HCT116 (cell line): ENCODE measurements at regions not wholly inside any gene's neighbourhood (a gene's known extent, or its start where the extent isn't known, plus 50 kb on each side); places are given as distances from the start of the nearest gene placed in this dataset.

Source experiments
- ATAC-seq: fragments of 200-7000 bp; cut with Tn5 transposase; 2 replicates; pipeline ENCODE4 v1.9.1; 2020; ENCODE audit warnings: mild to moderate bottlenecking, moderate library complexity
- BruUV-seq: library from RNA; stranded (reverse); fragments of 400-500 nt; replicated peaks from 2 replicates; lab custom pipeline; 2021; lab: Mats Ljungman, UMichigan
- CTCF ChIA-PET: fragments of 300-600 bp; sonication (Branson Sonifier 250); formaldehyde crosslinking; loops from one replicate; lab custom pipeline; 2021; ENCODE audit warnings: antibody characterized with exemption; lab: Charles Lee
- POLR2A ChIA-PET: fragments of 300-600, 350-600 bp; sonication (Branson Sonifier 250); formaldehyde crosslinking; loops from one replicate; lab custom pipeline; 2021; ENCODE audit warnings: antibody characterized with exemption; lab: Charles Lee
- RAD21 ChIA-PET, 2 experiments: fragments of 300-600 bp; sonication (Branson Sonifier 250); formaldehyde crosslinking; loops; one replicate each; lab custom pipeline; 2023; ENCODE audit warnings: low total read pairs in 2 of 2; ENCODE audit not compliant: uncharacterized antibody in 2 of 2, unreplicated experiment in 2 of 2, low non-redundant PET in 1 of 2; lab: Charles Lee
- DNase-seq: peaks from one replicate; pipeline ENCODE4 v3.0.0-alpha.2; 2010; ENCODE audit warnings: low read depth, low spot score
- H2AFZ ChIP-seq: fragments of 200-600 bp; shearing (Covaris generic), sonication (generic); 2 replicates; pipeline ENCODE4 v1.6.1; 2017; ENCODE audit warnings: low read depth, mixed run types, mixed read lengths, antibody characterized with exemption, low read length; ENCODE audit not compliant: poor library complexity, severe bottlenecking
- H3K27ac ChIP-seq: 2 replicates; pipeline ENCODE4 v1.5.1; 2012; ENCODE audit warnings: low read depth, low read length
- H3K27me3 ChIP-seq: fragments of 200-600 bp; sonication (generic); 2 replicates; pipeline ENCODE4 v1.6.1; 2016; ENCODE audit warnings: mixed run types, low read length, mixed read lengths; ENCODE audit not compliant: insufficient read depth
- H3K36me3 ChIP-seq, 2 experiments: fragments of 200-500 bp in 1 of 2; fragments of 200-600 bp in 1 of 2; sonication (Bioruptor generic) in 1 of 2; sonication (generic) in 1 of 2; 2 replicates each; pipeline versions ENCODE4 v1.5.1 to v1.6.1; 2014 to 2016; ENCODE audit warnings: low read length in 2 of 2, inconsistent platforms in 1 of 2, mixed read lengths in 1 of 2, mixed run types in 1 of 2; ENCODE audit not compliant: insufficient read depth in 2 of 2, control insufficient read depth in 1 of 2
- H3K4me1 ChIP-seq, 2 experiments: fragments of 200-600 bp in 1 of 2; sonication (generic) in 1 of 2; 2 replicates each; pipeline versions ENCODE4 v1.5.1 to v1.6.1; 2012 to 2017; ENCODE audit warnings: low read length in 2 of 2, inconsistent platforms in 1 of 2, mild to moderate bottlenecking in 1 of 2, mixed read lengths in 1 of 2, mixed run types in 1 of 2, moderate library complexity in 1 of 2; ENCODE audit not compliant: insufficient read depth in 2 of 2, control insufficient read depth in 1 of 2
- H3K4me2 ChIP-seq: fragments of 200-600 bp; sonication (generic); 2 replicates; pipeline ENCODE4 v1.6.1; 2017; ENCODE audit warnings: mixed run types, low read length, mixed read lengths
- H3K4me3 ChIP-seq, 2 experiments: fragments of 200-600 bp in 1 of 2; sonication (generic) in 1 of 2; replicated peaks in 1 of 2; 2 replicates each; pipeline ENCODE4 v1.5.1; 2011 to 2016; ENCODE audit warnings: low read length in 2 of 2, control low read depth in 1 of 2, low read depth in 1 of 2, mild to moderate bottlenecking in 1 of 2, mixed read lengths in 1 of 2, mixed run types in 1 of 2
- H3K79me2 ChIP-seq: fragments of 200-600 bp; sonication (generic); 2 replicates; pipeline ENCODE4 v1.6.1; 2017; ENCODE audit warnings: mild to moderate bottlenecking, mixed run types, low read length, moderate library complexity, mixed read lengths; ENCODE audit not compliant: insufficient read depth
- H3K9ac ChIP-seq: fragments of 200-600 bp; sonication (generic); 2 replicates; pipeline ENCODE4 v1.6.1; 2016; ENCODE audit warnings: low read length, mixed read lengths
- H3K9me2 ChIP-seq: fragments of 200-600 bp; sonication (generic), shearing (Covaris generic); 2 replicates; pipeline ENCODE4 v1.6.1; 2017; ENCODE audit warnings: mixed run types, mild to moderate bottlenecking, moderate library complexity; ENCODE audit not compliant: insufficient read depth
- H3K9me3 ChIP-seq, 2 experiments: fragments of 200-500 bp in 1 of 2; fragments of 200-600 bp in 1 of 2; sonication (Bioruptor generic) in 1 of 2; sonication (generic) in 1 of 2; 2 replicates each; pipeline ENCODE4 v1.6.1; 2014 to 2017; ENCODE audit warnings: low read length in 2 of 2, mixed read lengths in 2 of 2, inconsistent platforms in 1 of 2, low read depth in 1 of 2, mild to moderate bottlenecking in 1 of 2, mixed run types in 1 of 2, moderate library complexity in 1 of 2; ENCODE audit not compliant: control insufficient read depth in 1 of 2, insufficient read depth in 1 of 2
- H4K20me1 ChIP-seq: fragments of 200-600 bp; sonication (generic), shearing (Covaris generic); 2 replicates; pipeline ENCODE4 v1.6.1; 2017; ENCODE audit warnings: mixed run types, mild to moderate bottlenecking, moderate library complexity; ENCODE audit not compliant: insufficient read depth
- ELF1 ChIP-seq: IDR thresholded peaks from 2 replicates; pipeline ENCODE4 v1.6.1; 2012; ENCODE audit warnings: low read depth, borderline replicate concordance
- FOSL1 ChIP-seq: IDR thresholded peaks from 2 replicates; pipeline ENCODE4 v1.6.1; 2012; ENCODE audit warnings: low read depth
- POLR2A ChIP-seq: IDR thresholded peaks from 2 replicates; pipeline ENCODE4 v1.7.0; 2011; ENCODE audit warnings: borderline replicate concordance; ENCODE audit not compliant: insufficient read depth, insufficient read length; ENCODE audit errors: extremely low read depth
- ZFX ChIP-seq: fragments of 450-650 bp; IDR thresholded peaks from 2 replicates; pipeline ENCODE4 v1.6.1; 2017
- intact Hi-C: fragments of 100-400 bp; cut with micrococcal nuclease; formaldehyde crosslinking; loops from 2 replicates; pipeline ENCODE4 v1.10.0; 2022

- peak overlapping the region; percentile 84 for H3K9ac ChIP-seq
- CTCF ChIA-PET = interaction anchor here (1.2 kb wide), 1 partner anchor 24 kb away, joined by 3 read pairs; no protein-coding TSS in a partner anchor
- H3K27ac ChIP-seq = peak overlapping the region; percentile 98
Observed at GRCh38 chr6:26197636-26197932, 110.4 kb downstream of the HFE start.

GRCh38 chr6:26197933-26198721 lies 110.9 kb downstream of the HFE start:
- Histone ChIP-seq H3K9me2 (no peaks in the 10 kb centered on the region), H3K4me3 (peak overlapping the region; percentile 70 to 76), H3K27me3 (no peaks in the 10 kb centered on the region), H2AFZ (no peak overlapping the region), H3K9me3 (no peaks in the 10 kb centered on the region), H3K36me3 (no peaks in the 10 kb centered on the region), H3K4me2 (peak overlapping the region; percentile 78), H3K4me1 (peaks cover 14 to 38% of the 10 kb centered on the region in 2 experiments), H3K27ac (peak overlapping the region; percentile 98), H4K20me1 (no peaks in the 10 kb centered on the region), H3K9ac (peak overlapping the region; percentile 84), H3K79me2 (0 out of 2 replicates have a peak, but pooled peaks cover 7% of the 10 kb centered on the region)
- no peak for TF ChIP-seq ZFX
- peak; percentile 84 for TF ChIP-seq POLR2A
- RAD21 ChIA-PET = no interaction called here
- no TSS peak for BruUV-seq
- DNase-seq (peak; percentile 53), ATAC-seq (peak; percentile 18)
- POLR2A ChIA-PET = interaction anchor here (0.9 to 8.5 kb wide), 40 partner anchors 9 to 1640 kb away, joined by 3 to 179 read pairs (median 5); a partner anchor contains a TSS
- CTCF ChIA-PET = no interaction called here
- intact Hi-C loops = loop anchor here (2.0 to 5.0 kb wide), 4 partner anchors 39 to 949 kb away; a partner anchor contains a TSS

More at GRCh38 chr6:26197636-26197932, 110.4 kb downstream of the HFE start:
- DNase-seq (no peak), ATAC-seq (no peak)
- no peak overlapping the region for H2AFZ ChIP-seq
- BruUV-seq = no TSS peak
- ChIA-PET RAD21 (no interaction called here), POLR2A (interaction anchor here (0.9 to 8.5 kb wide), 29 partner anchors 7 to 1641 kb away, joined by 3 to 179 read pairs (median 11); a partner anchor contains a TSS)
- no peaks in the 10 kb centered on the region for H3K9me3 ChIP-seq
- intact Hi-C loops = loop anchor here (5.0 kb wide), 2 partner anchors 935 to 950 kb away; a partner anchor contains a TSS
- 0 out of 2 replicates have a peak, but pooled peaks cover 7% of the 10 kb centered on the region for H3K79me2 ChIP-seq
- H3K4me2 ChIP-seq = peak overlapping the region; percentile 78
- no peaks in the 10 kb centered on the region for H3K36me3 ChIP-seq
- H3K4me1 ChIP-seq = peaks cover 13 to 37% of the 10 kb centered on the region in 2 experiments
- no peaks in the 10 kb centered on the region for H4K20me1 ChIP-seq
- peak overlapping the region; percentile 70 to 76 for H3K4me3 ChIP-seq
- no peaks in the 10 kb centered on the region for H3K27me3 ChIP-seq
- H3K9me2 ChIP-seq = no peaks in the 10 kb centered on the region
- 0 out of 2 replicates have a peak, but pooled peaks have one; percentile 13 for TF ChIP-seq FOSL1
- no peak for TF ChIP-seq ELF1
